IPS-18c (cell line): ENCODE measurements at regions not wholly inside any gene's neighbourhood (a gene's known extent, or its start where the extent isn't known, plus 50 kb on each side); places are given as distances from the start of the nearest gene placed in this dataset.

ENCODE experiments used
- H3K4me3 ChIP-seq: 2 replicates; pipeline ENCODE4 v1.7.0; 2013; ENCODE audit warnings: low read depth, mild to moderate bottlenecking, low read length, moderate library complexity; ENCODE audit not compliant: insufficient read depth
- H3K9me3 ChIP-seq: one replicate; pipeline ENCODE4 v1.6.1; 2013; ENCODE audit warnings: mild to moderate bottlenecking, low read length, moderate library complexity; ENCODE audit not compliant: control insufficient read depth, insufficient read depth

DNA sequence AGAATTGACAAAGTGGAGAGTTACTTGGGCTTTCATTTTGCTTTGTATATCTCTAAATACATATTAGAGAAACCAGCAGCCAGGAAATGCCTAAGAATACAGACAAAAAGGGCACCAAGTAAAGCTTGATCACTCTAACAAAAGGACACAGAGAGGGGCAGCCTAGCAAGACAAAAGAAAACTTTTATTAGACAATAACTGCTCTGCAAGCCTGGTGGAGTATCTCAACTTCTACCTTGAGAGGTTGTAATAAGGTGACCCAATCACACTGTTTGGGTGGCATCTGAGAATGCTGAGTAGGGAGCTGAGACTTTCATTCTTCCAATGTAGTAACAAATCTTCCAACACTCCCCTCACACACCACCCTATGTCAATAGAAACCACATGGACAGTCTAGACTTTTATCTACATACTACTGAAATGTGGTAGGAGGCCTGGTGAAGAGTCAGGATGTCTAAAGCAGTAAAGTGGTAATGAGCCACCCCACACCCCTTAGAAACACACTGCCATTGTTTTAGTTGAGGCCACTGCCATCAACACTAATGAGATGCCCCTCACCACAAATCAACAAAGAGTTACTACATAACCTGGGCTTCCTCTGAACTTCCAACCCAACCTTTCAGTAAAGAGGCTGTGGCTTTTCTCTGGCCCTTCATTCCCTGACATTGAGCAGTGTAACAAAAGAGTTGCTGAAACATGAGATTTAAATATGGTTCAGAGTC is 726.7 kb upstream of the POU3F3 start:
- Histone ChIP-seq H3K4me3 (no peak overlapping the region), H3K9me3 (no peaks in the 10 kb centered on the region)

- Histone ChIP-seq H3K9me3 (no peaks in the 10 kb centered on the region), H3K4me3 (no peak overlapping the region)
These were observed 713.6 kb upstream of the POU3F3 start for GRCh38 chr2:104140361-104140760.

DNA sequence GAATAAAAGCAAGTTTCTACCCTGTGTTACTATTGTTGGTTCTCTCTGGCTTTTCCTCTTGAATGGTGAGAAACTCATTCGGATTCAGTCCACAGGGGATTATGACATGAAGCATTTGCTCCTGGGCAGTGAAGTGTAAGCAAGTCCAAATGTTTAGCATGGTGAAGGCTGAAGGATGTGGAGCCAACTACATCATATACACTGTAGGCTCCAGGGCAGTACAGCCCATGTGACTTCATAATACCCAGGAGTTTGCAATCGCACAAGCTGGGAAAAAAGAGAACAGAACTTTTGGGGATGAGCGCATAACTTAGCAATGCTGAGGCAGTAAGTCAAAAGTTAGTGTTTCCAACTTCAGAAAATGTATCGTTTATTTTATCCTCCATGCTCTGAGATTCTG is 695.7 kb upstream of the POU3F3 start:
- H3K9me3 ChIP-seq = no peaks in the 10 kb centered on the region
- H3K4me3 ChIP-seq = no peak overlapping the region

- H3K4me3 ChIP-seq = no peak overlapping the region
- no peaks in the 10 kb centered on the region for H3K9me3 ChIP-seq
These were observed 690.2 kb upstream of the POU3F3 start for GRCh38 chr2:104163611-104164130.

DNA sequence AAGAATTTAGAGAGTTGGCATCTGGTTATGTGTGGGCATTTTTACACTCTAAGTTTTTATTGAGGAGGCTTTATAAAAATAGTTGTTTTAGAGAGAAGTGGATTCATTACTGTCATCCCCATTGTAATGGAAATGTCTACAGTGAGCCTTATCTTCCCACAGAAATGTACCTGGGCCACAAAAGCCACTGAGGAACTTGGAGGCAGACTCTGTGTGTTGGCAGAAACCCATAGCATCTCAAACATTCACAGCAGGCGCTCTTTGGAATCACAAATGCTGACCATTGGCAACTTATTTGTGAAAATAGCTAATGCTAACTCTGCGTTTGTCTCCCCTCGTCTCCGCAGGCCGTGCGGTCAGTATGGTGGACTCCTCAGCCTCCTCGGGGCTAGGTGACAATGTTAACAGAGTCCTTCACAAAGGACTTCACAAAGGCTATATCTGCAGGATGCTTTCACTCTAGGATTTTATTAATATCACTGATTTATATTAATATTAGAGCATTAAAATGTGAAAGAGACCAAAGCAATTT is 689.1 kb upstream of the POU3F3 start:
- Histone ChIP-seq H3K4me3 (no peak overlapping the region), H3K9me3 (no peaks in the 10 kb centered on the region)

GRCh38 chr2:104177179-104177578 is 676.7 kb upstream of the POU3F3 start:
- Histone ChIP-seq H3K9me3 (no peaks in the 10 kb centered on the region), H3K4me3 (no peak overlapping the region)

DNA sequence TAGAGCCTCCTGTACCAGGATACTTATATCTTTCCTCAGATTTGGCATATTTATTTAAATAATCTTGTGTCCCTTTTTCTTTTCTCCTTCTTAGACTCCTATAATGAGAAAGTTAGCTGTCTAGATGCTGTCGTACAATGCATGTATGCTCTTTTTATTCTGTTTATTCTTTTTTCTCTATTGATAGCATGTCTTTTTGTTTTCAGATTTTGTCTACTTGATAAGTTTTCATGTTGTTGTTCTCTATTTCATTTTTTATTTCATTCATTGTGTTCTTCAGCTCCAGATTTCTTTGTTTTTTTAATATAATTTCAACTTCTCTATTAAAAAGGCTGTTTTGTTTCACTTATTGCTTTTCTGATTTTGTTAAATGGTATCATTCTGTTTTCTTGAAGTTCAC is 674.3 kb upstream of the POU3F3 start:
- Histone ChIP-seq H3K9me3 (no peaks in the 10 kb centered on the region), H3K4me3 (no peak overlapping the region)

- Histone ChIP-seq H3K9me3 (no peaks in the 10 kb centered on the region), H3K4me3 (no peak overlapping the region)
These were observed 653.3 kb upstream of the POU3F3 start for GRCh38 chr2:104200533-104201168.

DNA sequence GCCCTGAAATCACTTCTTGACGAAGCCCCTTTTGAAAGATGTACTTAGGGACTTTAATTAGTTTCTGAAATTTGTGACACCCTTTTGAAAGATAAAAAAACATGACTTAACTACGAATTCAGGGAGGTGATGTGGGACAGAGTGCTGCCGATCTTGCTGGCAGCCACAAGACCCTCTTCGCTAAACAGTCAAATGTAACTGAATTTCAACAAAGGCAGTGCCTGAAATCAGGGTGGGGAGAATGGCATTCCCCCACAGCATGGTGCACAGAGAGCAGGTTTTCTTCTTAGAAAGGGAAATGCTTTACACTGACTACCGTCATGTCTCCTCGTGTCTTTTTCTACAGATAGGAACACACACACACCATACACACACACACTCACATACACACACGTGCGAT is 640.2 kb upstream of the POU3F3 start:
- Histone ChIP-seq H3K4me3 (no peak overlapping the region), H3K9me3 (no peaks in the 10 kb centered on the region)

- H3K4me3 ChIP-seq = peak overlapping the region; percentile 25; the same call in 1 of the 2 replicates
- no peaks in the 10 kb centered on the region for H3K9me3 ChIP-seq
These were observed 638.4 kb upstream of the POU3F3 start for GRCh38 chr2:104215269-104216161.

GRCh38 chr2:104233591-104233990 is 620.3 kb upstream of the POU3F3 start:
- Histone ChIP-seq H3K9me3 (no peaks in the 10 kb centered on the region), H3K4me3 (no peak overlapping the region)

DNA sequence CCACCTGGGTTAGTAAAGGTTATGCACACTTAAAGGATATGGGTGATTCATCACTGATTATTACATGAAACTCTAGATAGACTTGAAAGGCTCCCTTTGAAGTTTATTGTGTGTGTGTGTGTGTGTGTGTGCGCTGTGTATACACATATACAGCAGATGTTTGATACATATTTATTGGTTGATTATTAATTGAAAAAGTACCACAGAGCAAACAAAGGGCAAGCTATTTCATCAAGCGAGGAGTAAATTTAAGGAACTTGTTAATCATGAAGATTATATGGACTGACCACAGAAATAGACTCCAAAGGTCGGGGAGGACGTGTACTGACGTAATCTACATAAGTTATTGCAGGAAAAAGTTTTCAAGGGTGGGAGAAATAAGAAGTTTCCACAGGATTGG is 617.4 kb upstream of the POU3F3 start:
- H3K4me3 ChIP-seq = no peak overlapping the region

DNA sequence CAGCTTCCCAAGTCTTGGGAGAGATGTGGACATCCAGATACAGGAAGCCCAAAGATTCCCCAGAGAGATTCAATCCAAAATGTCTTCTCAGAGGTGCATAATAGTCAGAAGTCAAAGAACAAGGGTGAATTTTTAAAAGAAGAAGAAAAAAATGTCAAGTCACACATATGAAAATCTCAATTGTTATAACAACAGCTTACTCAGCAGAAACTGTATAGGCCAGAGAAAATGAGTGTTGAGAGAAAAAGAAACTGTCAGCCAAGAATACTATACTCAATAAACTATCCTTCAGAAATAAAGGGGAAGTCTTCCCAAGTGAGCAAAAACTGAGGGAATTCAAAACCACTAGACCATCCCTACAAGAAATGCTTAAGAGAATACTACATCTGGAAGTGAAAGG is 612.9 kb upstream of the POU3F3 start:
- Histone ChIP-seq H3K9me3 (no peaks in the 10 kb centered on the region), H3K4me3 (no peak overlapping the region)

More for the DNA sequence above, 617.4 kb upstream of the POU3F3 start:
- no peaks in the 10 kb centered on the region for H3K9me3 ChIP-seq

DNA sequence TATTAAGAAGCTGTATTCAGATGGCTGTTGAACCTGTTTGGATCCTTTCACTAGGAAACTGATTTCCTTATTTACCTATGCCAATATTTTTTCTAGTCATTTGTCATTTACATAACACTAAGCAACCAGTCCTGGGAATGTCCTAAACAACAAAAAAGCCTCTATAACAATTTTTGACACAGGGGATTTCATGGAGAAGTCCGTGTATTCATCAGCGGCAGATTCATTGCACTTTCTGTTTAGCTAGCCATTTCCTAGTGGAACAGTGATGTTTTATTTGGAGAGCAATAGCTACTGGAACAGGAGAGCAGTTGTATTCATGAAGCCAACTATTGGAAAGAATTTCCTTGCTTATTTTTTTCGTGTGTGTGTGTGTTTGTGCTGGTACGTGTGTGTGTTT is 604.3 kb upstream of the POU3F3 start:
- Histone ChIP-seq H3K4me3 (no peak overlapping the region), H3K9me3 (no peaks in the 10 kb centered on the region)

GRCh38 chr2:104250635-104251034 is 603.3 kb upstream of the POU3F3 start:
- no peak overlapping the region for H3K4me3 ChIP-seq
- no peaks in the 10 kb centered on the region for H3K9me3 ChIP-seq

DNA sequence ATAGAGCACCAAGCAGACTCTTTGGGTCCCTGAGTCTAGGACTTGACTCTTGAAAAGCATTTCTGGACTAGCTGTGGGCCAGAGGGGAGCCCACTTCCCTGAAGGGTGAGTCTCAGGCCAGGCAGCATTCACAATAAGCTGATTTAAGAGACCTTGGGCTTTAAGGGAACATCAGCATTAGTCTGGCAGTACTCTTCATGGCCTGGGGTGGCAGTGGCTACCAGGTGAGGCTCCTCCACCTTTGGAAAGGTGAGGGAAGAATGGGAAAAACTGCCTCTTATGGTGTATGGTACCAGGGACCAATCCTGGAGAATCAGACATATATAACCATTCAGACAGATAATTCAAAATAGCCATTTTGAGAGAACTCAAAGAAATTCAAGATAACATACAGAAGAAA is 599.9 kb upstream of the POU3F3 start:
- no peaks in the 10 kb centered on the region for H3K9me3 ChIP-seq
- no peak overlapping the region for H3K4me3 ChIP-seq

DNA sequence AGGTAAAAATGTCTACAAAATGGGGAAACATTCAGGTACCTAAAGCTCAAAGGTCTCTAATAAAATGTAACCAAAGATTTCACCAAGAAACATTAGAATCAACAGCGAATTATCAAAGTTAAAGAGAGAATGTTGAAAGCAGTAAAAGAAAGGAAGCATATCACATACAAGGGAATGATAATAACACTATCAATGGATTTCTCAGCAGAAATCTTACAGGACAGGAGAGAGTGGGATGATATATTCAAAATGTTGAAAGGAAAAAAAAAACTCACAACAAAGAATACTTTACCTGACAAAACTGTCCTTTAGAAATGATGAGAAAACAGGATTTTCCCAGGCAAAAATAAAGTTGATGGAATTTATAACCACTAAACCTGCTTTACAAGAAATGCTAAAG is 591.2 kb upstream of the POU3F3 start:
- H3K4me3 ChIP-seq = no peak overlapping the region
- peaks cover 2% of the 10 kb centered on the region for H3K9me3 ChIP-seq
